ENCODE measurements at regions not wholly inside any gene's neighbourhood (a gene's known extent, or its start where the extent isn't known, plus 50 kb on each side); places are given as distances from the start of the nearest gene placed in this dataset.

DNA sequence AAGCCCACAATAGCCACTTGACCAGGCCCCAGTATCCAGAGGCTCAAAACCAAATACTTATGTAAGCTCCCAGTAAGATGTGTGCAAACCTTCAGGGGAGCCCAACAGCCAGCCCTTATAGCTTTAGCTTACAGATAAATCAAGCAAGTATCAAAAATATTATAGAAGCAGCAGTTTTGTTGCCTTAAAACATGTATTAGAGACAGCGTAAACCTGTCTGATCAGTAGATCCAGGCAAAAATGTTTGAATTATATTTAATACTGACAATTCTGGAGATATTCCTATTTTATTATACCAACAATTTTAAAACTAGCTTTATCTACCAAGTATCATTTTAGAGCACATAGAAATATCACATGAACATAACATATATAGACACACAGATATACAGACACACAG is 365.6 kb upstream of the KLF4 start:
- no peak overlapping the region for H3K4me3 ChIP-seq (ENCODE audit: low read depth, low read length)
- no peak for TF ChIP-seq CTCF (IDR thresholded peaks at IDR 0.05; ENCODE audit: insufficient read depth, low read depth, low read length, missing control alignments)
- no peak for DNase-seq (ENCODE audit: low read depth)

GRCh38 chr9:107853461-107853860 is 363.9 kb upstream of the KLF4 start:
- no peak for TF ChIP-seq CTCF (IDR thresholded peaks at IDR 0.05; ENCODE audit: insufficient read depth, low read depth, low read length, missing control alignments)
- no peak for DNase-seq (ENCODE audit: low read depth)

DNA sequence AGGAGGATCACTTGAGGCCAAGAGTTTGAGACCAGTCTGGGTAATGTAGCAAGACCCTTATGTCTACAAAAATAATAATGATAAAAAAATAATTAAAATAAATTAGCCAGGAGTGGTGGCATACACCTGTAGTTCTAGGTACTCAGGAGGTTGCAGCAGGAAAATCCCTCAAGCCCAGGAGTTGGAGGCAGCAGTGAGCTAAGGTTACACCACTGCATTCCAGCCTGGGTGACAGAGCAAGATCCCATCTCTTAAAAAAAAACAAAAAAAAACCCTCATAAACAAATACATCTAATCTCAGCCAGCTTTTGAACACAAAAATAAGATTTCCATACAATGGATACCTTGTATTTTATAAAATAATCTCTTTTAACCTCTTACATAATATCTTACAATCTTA is 363.3 kb upstream of the KLF4 start:
- no peak overlapping the region for H3K4me3 ChIP-seq (ENCODE audit: low read depth, low read length)
- no peak for DNase-seq (ENCODE audit: low read depth)
- TF ChIP-seq CTCF (IDR thresholded peaks at IDR 0.05; ENCODE audit: insufficient read depth, low read depth, low read length, missing control alignments), result no peak

More at GRCh38 chr9:107853461-107853860, 363.9 kb upstream of the KLF4 start:
- no peak overlapping the region for H3K4me3 ChIP-seq (ENCODE audit: low read depth, low read length)

DNA sequence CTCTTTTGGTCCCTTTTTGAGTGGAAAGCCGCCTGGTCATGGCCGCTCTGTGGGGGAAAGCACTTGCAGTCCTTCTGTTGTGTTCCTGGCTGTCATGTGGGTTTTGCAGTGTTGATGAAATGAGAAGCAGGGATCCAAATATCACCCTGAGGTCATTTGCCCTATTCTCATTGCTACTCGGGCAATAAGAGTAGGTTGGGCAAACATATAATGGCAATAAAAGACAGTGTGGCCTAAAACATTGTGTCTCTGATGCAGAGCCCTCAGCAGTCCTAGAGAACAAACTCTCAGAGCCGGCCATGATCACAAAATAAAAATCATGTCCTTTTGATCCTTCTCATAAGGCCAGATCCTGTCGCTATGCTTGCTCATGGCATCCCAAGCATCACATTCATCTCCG is 361.1 kb upstream of the KLF4 start:
- H3K4me3 ChIP-seq (ENCODE audit: low read depth, low read length), result no peak overlapping the region
- no peak for DNase-seq (ENCODE audit: low read depth)
- TF ChIP-seq CTCF (IDR thresholded peaks at IDR 0.05; ENCODE audit: insufficient read depth, low read depth, low read length, missing control alignments), result no peak

DNA sequence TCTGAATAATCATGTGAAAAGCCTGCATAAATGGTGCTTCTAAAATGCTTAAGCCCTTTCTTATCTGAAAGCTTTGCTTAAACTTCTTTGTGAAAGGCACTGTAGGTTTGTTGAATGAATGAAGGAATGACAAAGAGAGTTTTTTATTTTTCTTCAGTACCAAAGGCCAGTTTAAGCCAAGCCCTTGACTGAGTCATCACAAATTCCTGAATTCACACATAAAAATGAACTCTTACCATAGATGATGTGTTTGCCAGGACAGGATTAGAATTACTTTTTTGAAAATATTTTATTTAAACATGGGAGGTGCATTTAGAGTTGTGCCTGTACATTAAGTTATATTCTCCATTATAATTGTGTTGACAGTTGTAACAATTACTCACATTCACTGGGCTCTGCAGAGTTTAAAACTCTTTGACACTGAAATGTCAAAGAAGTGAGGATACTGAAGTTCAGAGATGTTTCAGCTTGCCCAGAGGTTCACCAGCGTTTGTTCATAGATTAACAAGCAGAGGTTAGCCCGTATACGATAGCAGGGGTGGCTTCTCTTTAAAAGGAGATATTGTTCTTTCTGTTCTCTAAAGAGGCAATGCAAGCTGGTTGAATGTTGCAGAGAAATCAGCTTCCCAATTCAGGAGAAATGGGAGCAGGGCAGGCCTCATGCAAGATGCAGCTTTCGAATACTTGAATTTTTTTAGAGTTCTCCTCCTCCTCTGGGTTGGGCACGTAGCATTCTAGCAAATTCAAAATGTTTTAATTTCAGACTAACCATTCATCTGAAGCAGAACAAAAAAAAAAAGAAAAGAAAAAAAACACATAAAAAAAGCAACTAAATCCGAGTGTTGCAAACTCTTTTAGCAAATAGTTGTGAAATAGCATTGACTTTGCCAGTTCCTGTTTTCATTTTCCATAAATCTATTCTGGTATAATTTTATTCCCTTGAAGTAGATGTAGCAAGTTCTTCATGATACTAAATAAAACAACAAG is 358.7 kb upstream of the KLF4 start:
- no peak overlapping the region for H3K4me3 ChIP-seq (ENCODE audit: low read depth, low read length)
- no peak for TF ChIP-seq CTCF (IDR thresholded peaks at IDR 0.05; ENCODE audit: insufficient read depth, low read depth, low read length, missing control alignments)
- no peak for DNase-seq (ENCODE audit: low read depth)

DNA sequence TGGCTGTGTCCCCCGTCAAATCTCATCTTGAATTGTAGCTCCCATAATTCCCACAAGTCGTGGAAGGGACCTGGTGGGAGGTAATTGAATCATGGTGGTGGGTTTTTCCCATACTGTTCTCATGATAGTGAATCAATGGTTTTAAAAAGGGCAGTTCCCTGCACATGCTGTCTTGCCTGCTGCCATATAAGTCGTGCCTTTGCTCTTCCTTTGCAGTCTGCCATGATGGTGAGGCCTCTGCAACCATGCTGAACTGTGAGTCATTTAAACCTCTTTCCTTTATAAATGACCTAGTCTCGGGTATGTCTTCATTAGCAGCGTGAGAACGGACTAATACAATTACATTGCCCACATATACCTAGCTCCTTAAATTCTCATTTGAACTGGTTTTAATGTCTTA is 353.0 kb upstream of the KLF4 start:
- TF ChIP-seq CTCF (IDR thresholded peaks at IDR 0.05; ENCODE audit: insufficient read depth, low read depth, low read length, missing control alignments), result no peak
- peak; percentile 18 for DNase-seq (ENCODE audit: low read depth)
- no peak overlapping the region for H3K4me3 ChIP-seq (ENCODE audit: low read depth, low read length)
